Stimulated activated CD4-positive, alpha-beta T cell treated with anti-CD3 and anti-CD28 coated beads, Interleukin-2, amount 100 ng/mL, for 24 hours (primary cell): ENCODE measurements at regions not wholly inside any gene's neighbourhood (a gene's known extent, or its start where the extent isn't known, plus 50 kb on each side); places are given as distances from the start of the nearest gene placed in this dataset.

Source experiments
- DNase-seq, 2 donors: peaks; one replicate each; pipeline ENCODE4 v3.0.0-alpha.2; 2020

DNA sequence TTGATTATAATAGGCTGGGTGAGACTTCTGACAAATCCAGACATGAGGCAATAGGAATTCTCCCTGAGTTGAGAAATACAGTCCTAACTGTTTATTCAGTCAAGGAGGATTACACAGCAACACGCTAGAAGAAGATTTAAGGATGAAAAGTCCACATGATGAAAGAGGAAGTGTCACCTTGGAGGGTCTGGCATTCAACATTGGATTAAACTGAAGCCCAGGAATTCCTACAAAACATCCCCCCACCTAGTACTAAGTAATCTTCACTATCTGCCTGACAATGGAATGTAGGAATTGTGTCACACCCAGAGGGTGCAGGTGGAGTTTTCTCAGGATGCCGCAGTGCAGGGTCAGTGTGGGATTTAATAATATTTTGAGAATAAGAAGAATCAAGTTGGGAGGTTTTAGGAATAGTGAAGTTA is 142.4 kb downstream of the SOCS6 start:
- DNase-seq, result no peak

DNA sequence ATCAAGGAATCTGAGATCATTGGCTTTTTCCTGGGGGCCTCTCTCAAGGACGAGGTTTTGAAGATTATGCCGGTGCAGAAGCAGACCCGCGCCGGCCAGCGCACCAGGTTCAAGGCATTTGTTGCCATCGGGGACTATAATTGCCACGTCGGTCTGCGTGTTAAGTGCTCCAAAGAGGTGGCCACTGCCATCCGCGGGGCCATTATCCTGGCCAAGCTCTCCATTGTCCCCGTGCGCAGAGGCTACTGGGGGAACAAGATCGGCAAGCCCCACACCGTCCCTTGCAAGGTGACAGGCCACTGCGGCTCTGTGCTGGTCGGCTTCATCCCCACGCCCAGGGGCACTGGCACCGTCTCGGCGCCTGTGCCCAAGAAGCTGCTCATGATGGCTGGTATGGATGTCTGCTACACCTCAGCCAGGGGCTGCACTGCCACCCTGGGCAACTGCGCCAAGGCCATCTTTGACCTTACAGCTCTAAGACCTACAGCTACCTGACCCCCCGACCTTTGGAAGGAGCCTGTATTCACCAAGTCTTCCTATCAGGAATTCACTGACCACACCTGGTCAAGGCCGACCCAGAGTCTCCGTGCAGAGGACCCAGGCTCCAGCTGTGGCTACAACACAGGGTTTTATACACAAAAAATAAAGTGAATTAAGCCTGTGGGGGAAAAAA is 141.8 kb downstream of the SOCS6 start:
- DNase-seq, result no peak

DNA sequence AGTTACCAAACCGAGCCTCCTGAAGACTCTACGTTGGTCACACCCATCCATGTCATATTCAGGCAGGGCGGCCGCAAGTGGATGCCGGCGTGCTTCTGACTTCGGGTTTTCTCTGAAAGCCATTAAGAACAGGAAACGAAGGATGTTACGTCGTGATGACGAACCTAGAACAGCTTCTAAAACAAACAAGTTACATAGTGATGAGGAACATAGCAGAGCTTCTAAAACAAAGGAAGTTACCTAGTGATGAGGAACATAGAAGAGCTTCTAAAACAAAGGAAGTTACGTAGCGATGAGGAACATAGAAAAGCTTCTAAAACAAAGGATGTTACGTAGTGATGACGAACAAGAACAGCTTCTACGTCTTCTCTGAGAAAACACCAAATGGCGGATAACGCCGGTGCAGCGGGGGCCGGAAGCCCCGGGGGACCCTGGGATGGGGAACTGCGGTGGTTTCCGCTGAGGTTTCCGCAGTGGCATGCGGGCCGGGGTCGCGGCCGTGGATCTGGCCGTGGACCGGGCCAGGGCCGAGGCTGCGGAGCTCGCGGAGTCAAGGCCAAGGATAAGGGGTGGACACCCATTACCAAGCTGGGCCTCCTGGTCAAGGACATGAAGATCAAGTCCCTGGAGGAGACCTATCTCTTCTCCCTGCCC is 141.1 kb downstream of the SOCS6 start:
- no peak for DNase-seq

DNA sequence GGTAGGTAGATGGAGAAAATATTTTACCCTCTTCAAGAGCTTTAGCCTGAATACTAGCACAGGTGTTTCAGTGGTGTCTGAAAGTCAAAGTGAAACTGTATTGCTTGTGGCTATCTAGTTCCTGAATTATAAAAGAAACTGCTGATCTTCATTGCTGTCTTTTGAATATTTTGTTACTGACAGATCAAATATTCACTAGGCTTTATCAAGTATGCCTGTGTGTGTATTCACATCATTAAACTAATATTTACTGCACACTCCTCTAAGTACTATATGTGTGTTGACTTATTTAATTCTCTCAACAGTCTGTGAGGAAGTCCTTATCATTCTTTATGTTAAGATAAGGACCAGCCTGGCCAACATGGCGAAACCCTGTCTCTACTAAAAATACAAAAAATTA is 139.6 kb downstream of the SOCS6 start:
- no peak for DNase-seq

DNA sequence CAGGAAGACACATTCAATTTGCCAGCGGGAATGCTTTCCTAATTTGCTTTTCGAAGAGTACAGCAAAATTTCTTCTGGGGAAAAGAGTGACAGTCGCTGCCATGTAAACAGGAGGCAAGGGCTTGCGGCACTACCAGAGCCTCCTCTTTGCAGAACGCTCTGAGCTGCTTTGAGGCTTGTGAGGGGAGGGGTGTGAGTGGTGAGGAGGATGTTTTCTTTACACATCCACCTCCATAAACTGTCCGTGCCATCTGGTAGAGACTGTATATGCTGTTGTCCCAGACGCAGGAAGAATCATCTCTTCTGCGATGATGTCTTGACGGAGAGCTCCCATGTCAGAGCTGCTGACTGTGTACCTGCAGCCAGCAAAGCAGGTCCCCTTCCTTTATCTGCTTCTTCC is 138.0 kb downstream of the SOCS6 start:
- no peak for DNase-seq

DNA sequence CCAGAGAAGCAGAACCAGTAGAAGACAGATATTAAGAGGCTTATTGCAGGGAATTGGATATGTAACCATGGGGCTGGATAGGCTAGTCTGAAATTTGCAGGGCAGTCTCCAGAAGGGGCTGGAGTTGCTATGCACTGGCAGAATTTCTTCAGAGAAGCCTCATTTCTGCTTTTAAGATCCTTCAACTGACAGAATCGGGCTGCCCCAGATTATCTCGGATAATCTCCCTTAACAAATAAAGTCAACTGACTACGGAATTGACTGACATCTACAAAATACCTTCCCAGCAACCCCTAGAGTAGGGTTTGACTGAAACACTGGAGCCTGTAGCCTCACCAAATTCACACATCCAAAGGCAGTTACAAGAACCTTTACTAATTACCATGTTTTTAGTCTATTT is 136.4 kb downstream of the SOCS6 start:
- DNase-seq, result no peak

DNA sequence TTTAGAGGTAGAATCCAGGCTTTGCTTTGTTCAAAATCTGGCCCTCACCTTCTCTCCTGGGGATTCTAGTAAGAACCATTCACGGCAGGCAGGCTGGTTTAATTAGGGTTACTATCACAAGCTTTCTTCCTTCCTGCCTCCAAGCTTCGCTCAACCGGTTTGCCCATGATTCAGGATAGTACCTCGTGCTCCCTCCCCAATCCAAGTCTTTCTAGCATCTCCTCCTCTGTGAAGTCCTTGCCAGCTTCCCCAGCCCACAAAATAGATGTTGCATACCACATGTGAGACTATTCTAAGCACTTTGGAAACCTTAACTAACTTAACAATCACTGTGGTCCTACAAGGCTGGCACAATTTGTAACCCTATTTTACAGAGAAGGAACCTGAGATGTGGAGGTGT is 135.1 kb downstream of the SOCS6 start:
- DNase-seq, result no peak

DNA sequence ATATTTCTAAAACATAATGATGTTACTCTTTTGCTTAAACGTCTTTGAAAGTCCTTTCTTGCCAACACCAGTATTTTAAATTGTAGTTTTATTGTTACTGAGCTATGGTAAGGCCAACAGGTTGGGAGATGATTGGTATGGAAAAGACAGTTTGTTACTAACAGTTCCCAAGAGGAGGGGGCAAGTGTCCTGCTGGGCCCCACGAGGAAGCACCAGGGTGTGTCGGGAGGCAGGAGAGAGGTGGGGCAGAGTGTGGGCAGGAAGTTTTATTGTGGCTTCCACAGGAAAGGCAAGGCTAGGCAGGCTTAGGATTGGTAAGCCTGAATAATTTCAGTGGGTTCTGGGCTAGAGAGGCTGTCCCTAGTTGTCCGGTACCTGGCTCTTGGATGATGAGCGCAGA is 134.3 kb downstream of the SOCS6 start:
- DNase-seq, result no peak

DNA sequence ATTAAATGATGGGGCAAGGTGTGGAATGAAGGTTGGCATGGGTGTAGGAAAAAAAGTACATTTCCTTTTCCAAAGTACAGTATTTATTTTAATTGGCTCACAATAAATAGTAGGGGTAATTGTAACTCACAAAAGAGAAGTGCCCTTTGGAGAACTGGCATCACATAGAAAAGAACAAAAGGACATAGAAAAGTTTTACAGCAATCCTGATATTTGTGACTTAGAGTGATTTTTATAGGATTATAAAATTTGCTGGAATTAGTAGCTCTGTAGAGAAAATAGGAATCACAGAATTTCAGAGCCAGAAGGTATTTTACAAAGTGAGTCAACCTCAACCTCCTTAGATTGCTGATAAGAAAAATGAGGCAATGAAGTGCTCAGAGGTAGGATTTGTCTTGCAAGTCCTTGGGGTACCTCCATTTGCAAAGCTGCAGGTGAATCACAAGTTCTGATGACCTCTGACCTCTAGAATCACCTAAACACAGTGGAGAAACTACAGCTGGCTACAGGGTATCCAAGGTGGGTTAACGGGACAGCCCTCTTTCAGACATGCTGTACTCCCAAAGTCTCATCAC is 133.6 kb downstream of the SOCS6 start:
- no peak for DNase-seq

DNA sequence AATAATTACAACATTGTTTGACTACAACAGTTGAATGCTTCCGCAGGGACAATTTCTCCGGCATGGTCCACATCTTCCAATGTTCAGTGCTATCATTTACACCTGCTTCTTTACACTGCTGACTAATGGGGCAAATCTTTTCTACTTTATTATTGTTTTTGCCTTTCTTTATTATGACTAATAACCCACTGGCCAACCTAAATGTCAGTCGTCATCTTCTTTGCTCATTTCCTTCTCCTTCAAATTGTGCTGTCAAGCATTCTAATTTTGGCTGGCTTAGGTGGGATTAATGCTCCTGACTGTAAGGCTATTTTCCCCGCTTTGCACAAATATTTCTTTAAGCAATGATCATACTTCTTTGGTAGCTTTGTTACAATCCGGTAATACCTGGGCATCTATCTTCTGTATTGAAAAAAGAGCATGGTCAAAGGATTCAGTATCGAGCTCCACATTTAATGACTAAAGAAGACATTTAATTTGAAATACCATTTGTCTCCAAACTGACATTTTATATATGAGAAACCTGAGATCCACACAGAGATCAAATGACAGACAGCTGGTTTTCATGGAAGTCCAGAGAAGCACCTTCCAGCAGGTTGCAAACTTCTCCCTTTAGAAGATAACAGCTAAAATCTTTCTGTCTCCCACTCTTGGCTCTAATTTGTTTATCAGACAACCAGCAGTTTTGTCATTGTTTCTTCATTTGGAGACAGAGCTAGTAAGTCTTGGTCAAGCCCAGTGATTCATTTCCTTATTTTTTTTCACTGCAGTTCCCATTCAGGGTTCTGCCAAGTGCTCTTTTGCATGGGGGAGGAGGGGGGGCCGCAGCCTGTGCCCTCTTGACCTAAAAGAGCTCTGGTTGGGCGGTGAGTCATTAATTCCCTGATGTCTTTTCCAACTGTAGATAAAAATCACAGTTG is 132.9 kb downstream of the SOCS6 start:
- peak in 1 of 2 donors; percentile 5 for DNase-seq

DNA sequence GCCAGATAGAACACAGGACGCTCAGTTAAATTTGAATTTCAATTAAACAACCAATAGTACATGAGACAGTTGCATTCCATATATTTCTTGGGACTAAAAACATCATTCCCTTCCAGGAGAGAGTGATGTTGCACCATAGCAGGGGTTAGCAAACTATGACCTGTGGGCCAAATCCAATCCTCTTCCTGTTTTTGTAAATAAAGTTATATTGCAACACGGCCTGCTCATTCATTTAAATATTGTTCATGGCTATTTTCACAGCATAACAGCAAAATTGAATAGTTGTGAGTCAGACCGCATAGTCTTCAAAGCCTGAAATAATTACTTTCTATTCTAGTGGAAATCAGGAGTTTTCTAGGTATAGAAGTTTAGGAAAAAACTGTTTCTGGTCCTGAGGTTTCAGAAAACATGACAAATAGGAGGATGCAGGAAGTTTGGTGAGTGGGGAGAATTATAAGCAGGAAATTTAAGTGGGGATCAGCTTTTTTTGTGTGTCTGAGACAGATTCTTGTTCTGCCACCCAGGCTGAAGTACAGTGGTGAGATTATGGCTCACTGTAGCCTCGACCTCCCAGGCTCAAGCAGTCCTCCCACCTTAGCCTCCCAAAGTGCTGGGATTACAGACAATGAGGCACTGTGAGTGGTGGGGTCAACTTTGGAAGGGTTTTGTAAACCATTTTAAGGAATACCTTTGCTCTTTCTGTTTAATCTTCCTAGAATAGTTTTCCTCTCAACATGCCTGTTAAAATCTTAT is 131.5 kb downstream of the SOCS6 start:
- no peak for DNase-seq

DNA sequence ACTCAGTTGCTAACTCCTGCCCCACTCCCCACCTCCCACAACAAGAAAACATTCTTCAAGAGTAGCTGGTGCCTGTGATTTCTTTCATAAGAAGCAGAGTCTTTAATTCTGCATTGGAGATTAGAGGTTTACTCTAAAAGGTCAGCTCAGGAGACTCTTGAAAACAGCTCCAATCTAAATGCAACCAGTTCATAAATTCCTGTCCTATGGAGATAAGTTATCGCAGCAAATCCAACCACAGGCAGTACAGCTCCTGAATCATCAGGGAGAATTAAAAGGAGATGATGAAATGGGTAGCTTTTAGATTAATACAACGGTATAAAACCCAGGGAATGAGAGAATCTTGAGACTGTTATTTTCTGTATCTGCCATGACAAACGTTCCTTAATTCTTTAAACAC is 130.7 kb downstream of the SOCS6 start:
- DNase-seq, result no peak

DNA sequence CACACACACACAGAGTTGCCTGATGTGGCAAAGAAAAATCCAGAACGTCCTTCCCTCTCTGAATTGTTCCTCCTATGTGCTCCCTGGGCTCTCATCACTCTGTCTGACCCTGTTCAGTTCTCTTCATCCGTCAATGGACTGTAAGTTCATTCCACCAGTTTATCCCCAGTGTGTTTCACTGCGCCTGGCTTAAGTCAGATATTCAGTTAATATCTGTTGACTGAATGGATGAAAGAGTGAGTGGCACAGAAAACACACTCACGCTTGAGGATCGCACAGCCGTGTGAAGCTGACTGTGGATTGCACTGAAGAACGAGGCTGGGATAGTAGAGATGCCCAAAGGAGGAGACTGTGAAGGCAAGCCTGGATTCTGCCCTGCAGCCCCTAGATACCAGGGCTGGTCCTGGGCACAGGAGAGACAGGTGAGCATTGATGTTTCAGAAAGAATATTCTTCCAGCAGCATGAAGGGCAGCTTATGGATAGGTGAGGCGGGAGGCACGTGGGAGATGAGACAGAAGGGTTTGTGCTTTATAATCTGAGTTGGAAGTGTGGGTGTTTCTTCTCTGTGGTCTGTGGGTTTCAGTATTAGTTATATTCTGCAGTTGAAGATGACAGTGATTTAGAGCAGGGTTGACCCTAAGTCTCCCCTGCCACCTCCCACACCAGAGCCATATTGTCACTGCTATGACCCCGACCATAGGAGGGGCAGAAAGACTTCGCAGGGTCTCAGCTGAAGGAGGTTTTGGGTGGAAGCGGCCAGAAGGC is 129.9 kb downstream of the SOCS6 start:
- peak in 1 of 2 donors; percentile 5 for DNase-seq

DNA sequence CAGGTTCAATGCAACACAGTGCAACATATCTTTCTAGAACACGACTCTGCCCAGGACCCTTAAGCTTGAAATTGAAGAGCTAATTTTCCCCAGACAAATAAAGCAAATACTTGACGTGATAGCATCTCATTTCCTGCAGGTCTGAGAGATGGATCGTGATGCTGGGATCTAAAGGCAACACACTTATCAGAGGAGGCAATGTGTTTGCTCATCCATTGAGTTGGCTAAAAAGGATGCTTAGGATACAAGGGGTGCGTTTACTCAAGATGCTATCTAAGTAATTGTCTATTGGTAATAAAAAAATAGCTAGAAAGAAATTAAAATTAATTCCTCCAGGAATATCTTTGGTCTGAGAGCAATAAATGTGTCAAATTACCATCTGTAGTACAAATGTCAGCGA is 129.0 kb downstream of the SOCS6 start:
- DNase-seq, result no peak

DNA sequence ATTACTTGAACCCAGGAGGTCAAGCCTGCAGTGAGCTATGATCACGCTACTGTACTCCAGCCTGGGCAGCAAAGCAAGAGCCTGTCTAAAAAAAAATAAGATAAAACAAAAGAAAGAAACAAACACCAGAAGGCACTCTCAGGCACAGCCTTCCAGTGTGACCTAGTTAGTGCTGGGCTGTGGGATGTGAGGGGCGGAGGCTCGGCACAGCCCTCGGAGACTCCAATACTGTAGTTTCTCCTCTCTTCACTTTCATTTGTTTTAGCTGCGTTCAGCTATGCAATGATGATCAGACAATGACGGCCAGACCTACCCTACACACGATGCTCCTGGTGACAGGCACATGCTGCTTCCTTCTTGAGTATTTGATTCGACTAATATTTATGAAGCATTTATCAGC is 127.7 kb downstream of the SOCS6 start:
- DNase-seq, result no peak

DNA sequence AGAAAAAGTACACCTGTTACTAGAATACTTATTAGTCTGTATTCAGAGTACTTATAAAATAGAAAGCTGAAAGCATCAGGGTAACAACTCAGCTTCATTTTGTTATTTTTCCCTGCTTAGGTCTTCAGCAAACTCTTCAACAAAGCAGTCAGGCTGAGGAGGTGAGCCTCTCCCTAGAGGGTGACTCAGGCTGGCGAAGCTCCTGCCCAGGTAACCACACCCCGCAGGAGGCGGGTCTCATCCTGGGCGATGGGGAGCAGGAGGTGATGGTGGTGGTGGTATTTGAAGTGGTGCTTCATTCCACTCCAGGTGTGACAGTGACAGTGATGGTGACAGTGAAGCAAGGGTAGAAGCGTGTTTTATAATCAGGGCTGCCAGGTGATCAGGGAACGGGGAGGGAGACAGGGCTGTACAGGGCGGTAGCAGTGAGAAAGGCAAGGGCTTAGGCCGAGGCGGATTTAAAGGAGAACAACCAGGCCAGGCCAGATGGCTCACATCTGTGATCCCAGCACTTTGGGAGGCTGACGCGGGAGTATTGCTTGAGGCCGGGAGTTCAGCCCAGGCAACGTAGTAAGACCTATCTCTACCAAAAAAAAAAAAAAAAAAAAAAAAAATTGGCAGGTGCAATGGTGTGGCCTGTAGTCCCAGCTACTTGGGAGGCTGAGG is 127.1 kb downstream of the SOCS6 start:
- DNase-seq, result no peak

DNA sequence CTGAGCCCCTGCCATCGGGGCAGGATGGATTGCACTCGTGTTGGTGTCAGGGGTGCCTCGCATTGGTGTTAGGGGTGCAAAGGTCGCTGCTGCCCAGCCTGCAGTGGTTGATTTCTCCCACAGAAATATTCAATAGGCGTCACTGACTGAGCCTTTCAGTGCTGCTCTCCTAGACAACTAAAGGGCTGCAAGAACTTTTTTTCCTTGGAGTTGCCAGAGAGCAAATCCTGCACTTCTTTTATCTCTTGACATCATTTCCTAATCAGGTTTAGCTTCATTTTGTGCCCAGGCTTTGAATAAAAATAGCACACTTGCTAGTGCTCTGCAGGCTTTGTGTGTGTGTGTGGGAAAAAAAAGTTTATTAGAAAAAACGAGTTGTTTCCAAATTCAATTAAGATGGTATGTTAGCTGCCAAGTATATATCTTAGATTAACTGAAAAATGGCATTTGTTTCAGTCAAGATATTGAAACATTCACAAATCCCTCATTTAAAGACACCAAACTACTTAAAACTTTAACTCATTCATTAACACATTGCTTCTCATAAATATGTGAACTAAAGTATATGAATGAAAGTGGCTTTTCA is 125.6 kb downstream of the SOCS6 start:
- DNase-seq, result no peak

DNA sequence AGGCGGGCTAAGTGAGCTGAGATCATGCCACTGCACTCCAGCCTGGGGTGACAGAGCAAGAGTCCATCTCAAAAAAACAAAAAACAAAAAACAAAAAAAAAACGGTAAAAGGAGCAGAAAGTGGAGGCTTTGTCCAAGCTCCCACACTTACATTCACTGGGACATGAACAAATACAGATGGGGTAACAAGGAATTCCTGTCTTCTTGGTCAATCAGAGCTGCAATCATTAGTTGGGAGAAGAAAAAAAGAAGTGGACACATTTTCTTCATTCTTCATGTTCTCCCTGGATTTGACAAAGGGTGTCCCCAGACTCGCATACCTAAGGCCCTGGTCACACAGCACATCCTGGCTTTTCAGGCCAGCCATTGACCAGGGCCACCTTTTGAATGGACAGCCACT is 124.6 kb downstream of the SOCS6 start:
- DNase-seq, result no peak

DNA sequence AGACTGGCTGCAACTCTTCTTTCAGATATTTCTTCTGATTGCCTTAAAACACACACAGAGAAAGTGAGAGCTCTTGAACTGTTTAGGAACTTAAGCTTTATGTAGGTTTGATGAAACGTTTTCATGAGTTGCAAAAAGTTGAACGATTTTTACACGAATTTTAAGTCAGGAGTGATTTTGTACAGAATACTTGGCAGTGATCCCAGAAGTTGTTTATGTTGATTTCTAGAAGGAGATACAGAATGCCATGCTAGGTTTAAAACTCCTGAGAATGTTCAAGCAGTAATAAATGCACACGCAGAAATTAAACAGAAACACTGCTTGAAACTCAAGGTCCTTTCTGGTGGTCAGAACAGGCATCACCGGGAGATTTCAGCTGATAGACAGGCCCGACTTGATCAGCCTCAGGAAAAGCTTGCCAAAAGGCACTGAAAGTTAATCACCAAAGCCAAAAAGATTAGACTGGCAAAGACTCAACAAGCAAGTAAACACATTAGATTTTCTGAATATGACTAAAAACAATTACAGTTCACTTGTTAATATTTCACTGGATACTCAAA is 123.1 kb downstream of the SOCS6 start:
- no peak for DNase-seq

DNA sequence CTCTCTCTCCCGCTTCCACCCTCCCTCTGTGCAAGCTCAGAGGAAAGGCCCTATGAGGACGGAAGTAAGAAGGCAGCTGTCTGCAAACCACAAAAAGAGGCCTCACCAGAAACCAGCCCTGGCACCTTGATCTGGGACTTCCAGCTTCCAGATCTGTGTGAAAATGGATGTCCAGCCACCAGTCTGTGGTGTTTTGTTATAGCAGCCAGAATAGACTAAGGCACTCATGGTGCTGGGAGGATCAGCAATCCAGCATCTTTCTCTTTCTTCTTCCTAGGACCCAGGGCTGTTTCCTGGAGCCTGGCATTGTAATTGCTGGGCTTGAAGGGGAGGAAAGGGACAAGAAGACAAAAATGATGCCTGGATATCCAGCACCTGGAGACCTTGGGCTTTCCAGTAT is 122.5 kb downstream of the SOCS6 start:
- DNase-seq, result no peak

DNA sequence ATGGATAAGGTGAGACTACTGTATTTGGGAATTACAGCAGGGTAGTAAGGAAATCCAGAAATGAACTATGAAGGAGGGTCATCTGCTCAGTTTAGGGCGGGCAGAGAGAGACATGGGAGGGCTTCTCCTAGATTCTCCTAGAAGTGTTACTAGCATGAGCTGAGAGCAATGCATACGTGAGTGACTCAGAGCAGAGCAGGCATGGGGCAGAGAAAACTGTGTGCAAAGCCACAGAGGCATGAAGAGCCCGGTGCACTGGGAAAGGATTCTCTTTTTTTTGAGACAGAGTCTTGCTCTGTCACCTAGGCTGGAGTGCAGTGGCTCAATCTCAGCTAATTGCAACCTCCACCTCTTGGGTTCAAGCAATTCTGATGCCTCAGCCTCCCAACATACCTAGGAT is 116.2 kb downstream of the SOCS6 start:
- no peak for DNase-seq
